Stimulated activated CD4-positive, alpha-beta T cell treated with anti-CD3 and anti-CD28 coated beads, Interleukin-2, amount 100 ng/mL, for 4 hours (primary cell): ENCODE measurements at regions not wholly inside any gene's neighbourhood (a gene's known extent, or its start where the extent isn't known, plus 50 kb on each side); places are given as distances from the start of the nearest gene placed in this dataset.

Experiments used
- DNase-seq: peaks from one replicate; pipeline ENCODE4 v3.0.0-alpha.2; 2020; ENCODE audit warnings: low read depth

GRCh38 chr16:49910541-49911071, 54.7 kb upstream of the ZNF423 start:
- no peak for DNase-seq

- no peak for DNase-seq
Measured at GRCh38 chr16:49911430-49911829, 55.5 kb upstream of the ZNF423 start.

- no peak for DNase-seq
Measured at GRCh38 chr16:49912721-49913120, 56.8 kb upstream of the ZNF423 start.

DNA sequence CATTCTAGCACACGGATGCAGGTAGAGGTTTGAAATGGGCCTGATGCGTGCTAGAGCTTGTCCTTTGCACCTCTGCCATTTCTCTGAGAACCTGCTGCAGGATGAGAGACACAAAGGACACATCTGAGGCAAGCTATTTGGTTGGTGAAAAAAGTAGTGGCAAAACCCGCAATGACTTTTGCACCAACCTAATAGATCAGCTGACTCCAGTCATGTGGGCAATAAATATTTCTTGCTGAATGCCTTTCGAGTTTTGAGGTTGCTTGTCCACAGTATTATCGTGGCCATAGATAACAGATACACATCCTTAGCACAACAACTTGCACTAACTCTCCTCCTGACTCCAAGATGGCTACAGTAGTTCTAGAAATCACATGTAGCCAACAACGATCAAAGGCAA, 57.8 kb upstream of the ZNF423 start:
- DNase-seq: no peak

DNA sequence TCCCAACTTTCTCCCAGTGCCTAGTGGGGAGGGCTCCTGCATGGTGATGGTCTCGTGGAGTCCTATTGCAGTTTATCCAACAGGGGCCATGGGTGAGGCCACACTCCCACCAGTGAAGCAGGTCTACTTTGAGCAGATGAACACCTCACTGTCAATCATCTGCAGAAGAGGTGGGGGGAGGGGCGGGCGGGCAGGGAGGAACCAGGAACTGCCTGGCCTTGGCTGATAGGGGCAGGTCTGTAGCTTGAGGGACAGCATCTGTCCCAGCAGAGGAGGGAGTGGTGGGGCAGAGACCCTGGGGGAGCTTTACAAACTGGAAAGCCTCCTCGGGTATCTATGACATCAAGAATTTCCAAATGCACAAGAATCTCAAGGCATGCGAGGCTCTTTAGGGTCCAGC, 58.7 kb upstream of the ZNF423 start:
- DNase-seq: no peak

GRCh38 chr16:49918257-49918656, 62.3 kb upstream of the ZNF423 start:
- DNase-seq: no peak

GRCh38 chr16:49919327-49919726, 63.4 kb upstream of the ZNF423 start:
- DNase-seq: no peak

- DNase-seq: no peak
Measured at GRCh38 chr16:49920397-49920796, 64.5 kb upstream of the ZNF423 start.

GRCh38 chr16:49921106-49921505, 65.2 kb upstream of the ZNF423 start:
- no peak for DNase-seq

DNA sequence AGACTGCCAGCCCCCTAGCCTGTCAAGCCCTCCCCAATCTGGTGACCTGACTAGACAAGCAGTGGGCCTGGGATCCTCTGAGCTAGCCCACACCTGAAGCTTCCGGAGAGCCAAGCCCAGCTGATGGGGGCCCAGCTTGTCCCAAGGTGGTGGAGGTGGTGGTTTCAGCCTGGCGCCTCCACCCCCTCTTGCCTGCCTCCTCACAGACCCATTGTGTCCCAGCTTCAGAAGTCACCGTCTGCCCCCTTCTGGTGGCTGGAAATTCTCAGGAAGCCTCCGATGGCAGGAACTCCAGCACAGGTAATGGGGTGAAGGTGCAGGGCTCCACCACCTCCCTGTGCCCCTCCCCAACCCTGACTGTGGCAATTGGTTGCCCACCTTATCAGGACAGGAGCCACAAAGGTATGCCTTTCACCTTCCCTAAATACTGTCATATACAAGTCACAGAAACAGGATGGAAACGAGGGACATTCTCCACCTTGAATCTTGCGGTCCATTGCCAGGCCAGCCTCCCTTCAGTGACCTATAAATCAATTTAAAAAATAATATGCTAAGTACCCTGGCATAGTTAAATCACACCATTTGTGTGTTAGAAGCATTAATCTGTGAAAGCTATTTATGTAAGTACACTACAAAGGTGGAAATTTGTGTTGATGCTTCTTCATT, 66.0 kb upstream of the ZNF423 start:
- DNase-seq: peak; percentile 16

GRCh38 chr16:49923411-49923810, 67.5 kb upstream of the ZNF423 start:
- no peak for DNase-seq

- no peak for DNase-seq
Measured at GRCh38 chr16:49924078-49924477, 68.2 kb upstream of the ZNF423 start.

- DNase-seq: no peak
Measured at GRCh38 chr16:49926941-49927340, 71.0 kb upstream of the ZNF423 start.

DNA sequence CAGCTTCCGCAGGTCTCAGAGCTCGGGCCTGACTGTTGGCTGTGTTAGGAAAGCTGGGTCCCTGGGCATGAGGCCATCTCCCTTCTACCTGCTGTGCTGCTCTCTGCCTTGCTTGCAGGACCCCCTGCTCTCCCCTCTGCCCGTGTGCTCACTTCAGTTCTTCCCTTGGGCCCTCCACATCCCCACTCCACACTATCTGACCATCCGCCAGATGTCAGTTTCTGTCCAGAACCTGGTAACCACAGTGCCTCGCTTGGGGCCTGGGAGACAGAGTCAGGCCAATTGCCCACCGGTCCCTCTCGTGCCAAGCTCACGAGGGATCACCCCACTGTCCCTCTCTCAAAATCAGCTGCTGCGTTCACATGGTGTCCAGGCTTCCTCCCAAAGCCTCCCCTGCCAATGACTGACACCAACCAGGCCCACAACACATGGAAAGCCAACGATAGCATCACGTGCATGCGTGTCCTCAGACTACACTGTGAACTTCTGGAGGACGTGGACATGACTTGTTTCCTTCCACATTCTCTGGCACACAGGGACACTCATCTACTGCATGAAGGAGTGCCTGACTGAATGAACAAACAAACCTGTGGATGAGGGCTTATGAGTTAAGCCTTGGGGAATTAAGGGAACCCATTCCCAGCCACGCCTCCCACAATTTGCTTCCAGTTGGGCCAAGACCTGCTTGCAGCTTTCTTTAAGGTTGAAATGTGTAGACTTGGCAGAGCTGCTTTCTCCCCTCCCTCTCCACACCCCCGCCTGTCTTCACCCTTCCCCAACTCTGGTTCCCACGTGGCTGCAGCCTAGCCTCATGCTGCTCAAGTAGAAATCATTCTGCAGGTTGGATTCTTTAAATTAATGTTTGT, 72.5 kb upstream of the ZNF423 start:
- no peak for DNase-seq

GRCh38 chr16:49929626-49930025, 73.7 kb upstream of the ZNF423 start:
- no peak for DNase-seq

- no peak for DNase-seq
Measured at GRCh38 chr16:49930841-49931240, 74.9 kb upstream of the ZNF423 start.

DNA sequence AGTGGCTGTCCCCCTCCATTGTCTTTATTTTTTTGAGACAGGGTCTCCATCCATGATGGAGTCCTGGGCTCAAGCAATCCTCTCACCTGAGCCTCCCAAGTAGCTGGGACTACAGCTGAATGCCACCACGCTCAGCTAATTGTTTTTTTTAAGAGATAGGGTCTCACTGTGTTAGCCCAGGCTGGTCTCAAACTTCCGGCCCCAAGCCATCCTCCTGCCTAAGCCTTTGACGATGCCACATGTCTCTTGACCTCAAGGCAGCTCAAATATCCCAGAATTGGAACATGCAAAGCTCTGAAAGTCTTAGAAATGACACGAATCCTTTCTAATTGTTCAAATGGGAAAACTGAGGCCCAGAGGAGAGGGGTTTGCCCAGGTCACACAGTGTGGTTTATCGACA, 75.4 kb upstream of the ZNF423 start:
- no peak for DNase-seq

DNA sequence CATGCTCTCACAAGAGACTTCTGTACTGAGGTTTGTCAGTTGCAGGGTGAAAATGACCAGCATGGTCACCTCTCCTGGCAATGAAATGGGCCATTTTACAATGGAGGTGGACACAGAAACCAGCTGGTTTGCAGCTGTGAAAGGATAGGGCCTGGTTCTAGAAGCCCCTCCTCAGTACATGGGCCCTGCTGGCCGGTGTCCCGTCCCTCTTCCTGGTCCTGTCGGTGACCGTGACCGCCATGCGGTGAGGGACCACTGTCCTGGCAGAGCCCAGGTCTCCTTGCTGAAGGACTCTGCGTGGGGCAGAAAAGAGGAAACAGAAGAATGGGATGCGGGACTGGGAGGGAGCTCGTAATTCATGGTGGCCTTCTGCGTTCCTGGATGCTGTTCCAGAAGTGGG, 76.0 kb upstream of the ZNF423 start:
- no peak for DNase-seq

DNA sequence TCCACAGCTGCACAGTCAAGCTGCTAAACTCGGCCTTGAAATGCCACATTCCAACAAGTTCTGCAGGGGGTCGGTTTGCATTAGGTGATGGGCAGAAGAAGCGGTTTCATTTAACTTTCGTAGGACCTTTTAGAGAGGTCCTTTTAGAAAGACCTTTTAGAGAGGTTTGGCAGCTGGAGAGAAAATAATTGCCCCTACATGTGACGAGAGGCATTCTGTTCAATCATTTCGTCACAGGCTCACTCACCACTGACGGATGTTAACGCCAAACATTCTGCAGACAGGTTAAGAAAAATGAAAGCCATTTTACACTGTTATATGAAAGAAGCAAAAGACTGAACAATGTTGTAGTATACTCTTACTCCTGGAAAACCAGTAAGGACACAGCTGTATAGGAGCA, 76.5 kb upstream of the ZNF423 start:
- no peak for DNase-seq

DNA sequence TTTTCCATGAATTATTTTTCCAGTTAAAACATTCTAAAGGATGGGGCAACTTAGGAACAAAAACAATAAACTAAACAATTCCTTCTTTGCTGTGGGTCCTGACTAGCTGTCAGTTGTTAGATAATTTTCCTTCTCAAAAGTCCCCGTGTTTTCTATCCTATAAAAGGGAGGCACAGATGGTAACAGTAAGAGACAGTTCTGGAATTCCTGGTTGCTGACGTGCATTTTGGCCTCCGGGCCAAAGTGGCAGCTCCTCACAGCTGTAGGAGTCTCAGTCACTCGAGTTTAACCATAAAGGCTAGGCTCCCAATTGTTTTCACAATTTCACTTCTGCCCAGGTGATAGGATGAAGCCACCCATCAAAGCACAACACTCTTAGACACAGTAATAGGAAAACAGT, 77.0 kb upstream of the ZNF423 start:
- DNase-seq: no peak

DNA sequence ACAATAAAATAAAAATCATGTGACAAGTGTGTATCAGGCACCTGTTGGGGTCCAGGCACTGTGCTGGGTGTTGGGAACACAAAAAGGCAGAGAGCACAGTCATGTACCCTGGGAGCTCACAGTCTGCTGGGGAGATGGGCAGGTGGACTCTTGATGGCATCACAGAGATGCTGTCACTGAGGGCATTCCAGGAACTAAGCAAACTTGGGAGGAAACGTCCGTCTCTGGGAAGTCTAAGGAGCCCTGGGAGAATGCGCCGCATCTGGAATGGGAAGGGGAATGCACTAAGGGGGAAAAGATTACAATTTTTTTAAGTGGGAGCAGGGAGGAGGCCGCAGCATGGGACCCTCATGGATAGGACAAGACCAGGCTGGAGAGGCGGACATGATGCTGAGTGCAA, 80.9 kb upstream of the ZNF423 start:
- no peak for DNase-seq

GRCh38 chr16:49937886-49938285, 82.0 kb upstream of the ZNF423 start:
- DNase-seq: no peak

- no peak for DNase-seq
Measured at GRCh38 chr16:49939495-49939894, 83.6 kb upstream of the ZNF423 start.
